HEK293T (cell line): ENCODE measurements at regions not wholly inside any gene's neighbourhood (a gene's known extent, or its start where the extent isn't known, plus 50 kb on each side); places are given as distances from the start of the nearest gene placed in this dataset.

Source experiments
- CTCF ChIA-PET: fragments of 350-600 bp; formaldehyde crosslinking; extraction: SDS; loops from one replicate; lab custom pipeline; 2021; ENCODE audit warnings: antibody characterized with exemption, inconsistent platforms; lab: Yijun Ruan, JAX
- POLR2A ChIA-PET: fragments of 350-600 bp; formaldehyde crosslinking; extraction: SDS; loops from one replicate; lab custom pipeline; 2020; ENCODE audit warnings: antibody characterized with exemption, inconsistent platforms; lab: Yijun Ruan, JAX
- DNase-seq: peaks from one replicate; pipeline ENCODE4 v3.0.0; 2012; ENCODE audit warnings: mixed read lengths; ENCODE audit errors: extremely low spot score
- ARNT ChIP-seq: fragments of 450-650 bp; IDR thresholded peaks from 2 replicates; pipeline ENCODE4 v1.6.1; 2017; ENCODE audit warnings: mild to moderate bottlenecking
- BHLHE40 ChIP-seq: fragments of 450-650 bp; IDR thresholded peaks from 2 replicates; pipeline ENCODE4 v1.6.1; 2016; ENCODE audit warnings: mild to moderate bottlenecking, moderate library complexity, borderline replicate concordance
- CTBP1 ChIP-seq: fragments of 450-650 bp; IDR thresholded peaks from 2 replicates; pipeline ENCODE4 v1.6.1; 2016; ENCODE audit warnings: borderline replicate concordance
- ELF4 ChIP-seq: fragments of 450-650 bp; IDR thresholded peaks from 2 replicates; pipeline ENCODE4 v1.6.1; 2017; ENCODE audit warnings: antibody characterized with exemption
- FOXA1 ChIP-seq: fragments of 450-650 bp; IDR thresholded peaks from 2 replicates; pipeline ENCODE4 v1.6.1; 2016; ENCODE audit warnings: mild to moderate bottlenecking
- FOXK2 ChIP-seq: fragments of 450-650 bp; IDR thresholded peaks from 2 replicates; pipeline ENCODE4 v1.6.1; 2016; ENCODE audit warnings: mild to moderate bottlenecking
- FOXM1 ChIP-seq: fragments of 450-650 bp; IDR thresholded peaks from 2 replicates; pipeline ENCODE4 v1.6.1; 2017; ENCODE audit warnings: mild to moderate bottlenecking, borderline replicate concordance
- HDGF ChIP-seq: fragments of 450-650 bp; IDR thresholded peaks from 2 replicates; pipeline ENCODE4 v1.6.1; 2017; ENCODE audit warnings: antibody characterized with exemption, borderline replicate concordance
- L3MBTL2 ChIP-seq: fragments of 450-650 bp; conservative IDR thresholded peaks from 2 replicates; pipeline ENCODE4 v1.6.1; 2016; ENCODE audit warnings: mild to moderate bottlenecking
- LEF1 ChIP-seq: fragments of 450-650 bp; IDR thresholded peaks from 2 replicates; pipeline ENCODE4 v1.6.1; 2017; ENCODE audit warnings: mild to moderate bottlenecking, borderline replicate concordance
- NFRKB ChIP-seq: fragments of 450-650 bp; IDR thresholded peaks from 2 replicates; pipeline ENCODE4 v1.6.1; 2016; ENCODE audit warnings: mild to moderate bottlenecking, moderate library complexity
- SP1 ChIP-seq: fragments of 450-650 bp; IDR thresholded peaks from 2 replicates; pipeline ENCODE4 v1.6.1; 2017
- SUZ12 ChIP-seq: fragments of 450-650 bp; IDR thresholded peaks from 2 replicates; pipeline ENCODE4 v1.6.1; 2016; ENCODE audit warnings: mild to moderate bottlenecking
- TARDBP ChIP-seq: fragments of 450-650 bp; IDR thresholded peaks from 2 replicates; pipeline ENCODE4 v1.6.1; 2016
- ZNF384 ChIP-seq: fragments of 450-650 bp; IDR thresholded peaks from 2 replicates; pipeline ENCODE4 v1.6.1; 2016
- TF ChIP-seq, protein P1 (sequence below): fragments of 450-650 bp; IDR thresholded peaks from 2 replicates; pipeline ENCODE4 v1.6.1; 2016

DNA sequence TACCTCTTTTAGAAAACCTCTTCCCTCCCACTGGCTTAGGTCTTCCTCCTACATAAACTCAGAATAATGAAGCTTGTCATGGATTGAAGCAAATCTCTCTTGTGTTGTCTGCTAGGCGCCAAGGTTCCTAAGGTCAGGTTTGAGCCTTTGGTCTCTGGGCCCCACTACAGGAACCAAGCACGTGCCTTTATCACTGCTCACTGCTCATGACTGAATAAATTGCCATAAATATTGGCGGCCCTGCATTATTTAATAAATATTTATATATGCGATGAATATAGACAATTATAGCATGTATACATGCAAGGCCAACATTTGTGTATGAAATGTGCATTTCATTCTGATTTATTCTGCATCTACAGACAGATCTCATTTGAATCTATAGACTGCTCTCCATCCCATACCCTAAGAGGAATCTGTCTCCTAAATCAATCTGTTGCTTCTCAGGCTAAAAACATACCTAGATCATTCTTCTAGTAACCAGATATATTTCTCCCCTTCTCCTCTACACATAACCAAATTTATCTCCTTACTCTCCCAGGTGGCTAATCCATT lies 1717.6 kb upstream of the TENM3 start:
- ChIA-PET CTCF (no interaction called here), POLR2A (no interaction called here)
- TF ChIP-seq LEF1 (no peak), TARDBP (no peak), BHLHE40 (no peak), FOXK2 (no peak)
- TF ChIP-seq, protein P1, sequence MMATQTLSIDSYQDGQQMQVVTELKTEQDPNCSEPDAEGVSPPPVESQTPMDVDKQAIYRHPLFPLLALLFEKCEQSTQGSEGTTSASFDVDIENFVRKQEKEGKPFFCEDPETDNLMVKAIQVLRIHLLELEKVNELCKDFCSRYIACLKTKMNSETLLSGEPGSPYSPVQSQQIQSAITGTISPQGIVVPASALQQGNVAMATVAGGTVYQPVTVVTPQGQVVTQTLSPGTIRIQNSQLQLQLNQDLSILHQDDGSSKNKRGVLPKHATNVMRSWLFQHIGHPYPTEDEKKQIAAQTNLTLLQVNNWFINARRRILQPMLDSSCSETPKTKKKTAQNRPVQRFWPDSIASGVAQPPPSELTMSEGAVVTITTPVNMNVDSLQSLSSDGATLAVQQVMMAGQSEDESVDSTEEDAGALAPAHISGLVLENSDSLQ = no peak
- DNase-seq = no peak

DNA sequence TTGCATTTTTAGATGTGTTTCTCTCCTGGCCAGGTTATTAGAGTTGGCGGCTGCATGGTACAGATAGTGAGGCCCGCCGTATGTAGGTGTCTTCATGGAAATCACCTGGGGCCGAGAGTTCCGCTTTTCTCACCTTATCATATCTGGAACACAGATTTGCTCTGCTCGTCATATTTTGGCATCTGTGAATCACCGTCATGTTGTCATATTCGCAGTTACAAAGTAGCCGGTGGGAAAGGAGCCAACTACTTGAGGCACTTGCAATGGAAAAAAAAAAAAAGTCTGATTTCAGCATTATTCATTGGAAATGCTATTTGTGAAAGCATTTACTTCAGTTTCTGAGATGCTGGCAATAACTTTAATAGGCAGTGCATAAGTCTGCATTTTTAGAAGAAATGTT lies 1715.2 kb upstream of the TENM3 start:
- no peak for TF ChIP-seq ARNT
- no peak for TF ChIP-seq FOXK2
- no peak for TF ChIP-seq NFRKB
- no peak for TF ChIP-seq FOXA1
- TF ChIP-seq SP1 = no peak
- TF ChIP-seq L3MBTL2 = no peak
- no peak for TF ChIP-seq BHLHE40
- no peak for TF ChIP-seq FOXM1
- TF ChIP-seq, protein P1 = no peak
- TF ChIP-seq SUZ12 = no peak
- TF ChIP-seq LEF1 = no peak
- POLR2A ChIA-PET = no interaction called here
- CTCF ChIA-PET = no interaction called here
- no peak for DNase-seq

DNA sequence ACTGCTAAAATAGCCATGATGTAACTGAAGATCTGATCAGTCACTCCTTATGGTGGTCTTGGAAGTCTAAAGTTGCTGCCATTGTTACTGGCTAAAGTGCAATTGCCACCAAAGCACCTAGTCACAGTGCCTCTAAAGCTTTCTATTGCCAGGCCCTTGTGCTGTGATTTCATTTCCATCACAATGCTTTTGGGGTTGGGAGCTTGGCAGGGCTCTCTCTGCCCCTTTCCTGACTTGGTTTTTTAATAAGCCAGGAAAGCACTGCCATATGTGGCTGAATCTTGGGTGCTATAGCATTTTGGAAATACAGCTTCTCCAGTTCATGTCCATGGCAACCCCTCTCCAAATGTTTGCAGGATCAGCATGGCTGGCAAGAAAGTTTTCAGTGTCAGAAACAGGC lies 1712.4 kb upstream of the TENM3 start:
- CTCF ChIA-PET = no interaction called here
- DNase-seq = no peak
- TF ChIP-seq CTBP1 (no peak), ZNF384 (no peak), ARNT (no peak), NFRKB (no peak), LEF1 (no peak), TARDBP (no peak), SUZ12 (no peak)
- TF ChIP-seq, protein P1 = no peak
- POLR2A ChIA-PET = no interaction called here

DNA sequence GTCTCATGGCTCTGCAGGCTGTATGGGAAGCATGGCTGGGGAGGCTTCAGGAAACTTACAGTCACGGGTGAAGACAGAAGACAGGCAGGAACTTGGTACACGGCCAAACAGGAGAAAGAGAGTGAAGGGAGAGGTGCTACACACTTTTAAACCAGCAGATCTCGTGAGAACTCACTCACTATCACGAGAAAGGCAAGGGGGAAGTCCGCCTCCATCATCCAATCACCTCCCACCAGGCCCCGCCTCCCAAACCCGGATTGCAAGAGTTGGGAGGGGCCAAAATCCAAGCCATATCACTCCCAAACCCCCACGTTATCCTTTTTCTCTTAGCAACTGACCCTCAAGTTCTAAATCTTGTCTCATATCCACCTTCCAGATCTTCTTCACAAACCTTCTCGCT lies 1710.5 kb upstream of the TENM3 start:
- TF ChIP-seq L3MBTL2 (no peak), LEF1 (no peak), SP1 (no peak), FOXA1 (no peak), TARDBP (no peak), FOXK2 (no peak), NFRKB (no peak), ELF4 (no peak), ARNT (no peak), ZNF384 (no peak), HDGF (no peak), CTBP1 (no peak), SUZ12 (no peak), BHLHE40 (no peak), FOXM1 (no peak)
- TF ChIP-seq, protein P1 = no peak
- ChIA-PET CTCF (no interaction called here), POLR2A (no interaction called here)
- DNase-seq = no peak

DNA sequence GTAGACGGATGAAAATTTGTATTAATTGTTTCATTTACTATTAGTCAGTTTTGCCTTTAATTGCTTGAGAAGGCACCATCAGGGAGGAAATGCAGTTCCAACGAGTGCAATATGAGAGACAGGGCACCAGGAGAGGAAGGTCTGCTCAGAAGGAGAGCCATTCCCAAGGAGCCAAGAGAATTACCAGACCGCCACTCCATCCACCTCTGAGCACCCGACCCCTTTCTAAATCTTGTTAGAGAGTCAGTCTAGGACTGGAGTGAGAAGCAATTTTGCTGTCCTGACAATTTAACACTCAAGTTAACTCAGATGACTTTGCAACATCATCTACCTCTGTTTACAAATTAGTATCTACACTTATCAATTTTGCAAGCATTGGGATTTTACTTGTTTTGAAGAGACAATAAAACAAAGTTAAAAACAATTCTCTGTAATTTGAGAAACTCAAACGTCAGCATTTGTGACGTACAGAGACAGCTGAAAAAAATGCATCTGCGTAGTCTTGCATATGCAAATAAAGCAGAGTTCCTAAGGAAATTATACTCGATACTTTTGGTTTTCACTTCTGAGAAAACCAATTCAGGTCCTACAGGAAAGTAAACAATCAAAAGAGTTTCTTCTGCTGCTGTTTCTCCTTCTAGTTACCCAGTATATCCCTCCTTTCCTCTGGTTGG lies 1704.7 kb upstream of the TENM3 start:
- CTCF ChIA-PET = no interaction called here
- POLR2A ChIA-PET = interaction anchor here (0.5 kb wide), 1 partner anchor 23 kb away, joined by 3 read pairs; no protein-coding TSS in a partner anchor
- DNase-seq = no peak
- TF ChIP-seq, protein P1 = no peak
- TF ChIP-seq CTBP1 (no peak), L3MBTL2 (no peak), SP1 (no peak), ARNT (no peak), BHLHE40 (no peak), FOXM1 (no peak), SUZ12 (no peak), ZNF384 (no peak), NFRKB (no peak), HDGF (no peak), FOXA1 (no peak), TARDBP (no peak), LEF1 (no peak), FOXK2 (no peak), ELF4 (no peak)
